ENCODE measurements at regions not wholly inside any gene's neighbourhood (a gene's known extent, or its start where the extent isn't known, plus 50 kb on each side); places are given as distances from the start of the nearest gene placed in this dataset.

GRCh38 chr1:105467549-105467948 is 1588.9 kb upstream of the PRMT6 start:
- TF ChIP-seq CTCF (IDR thresholded peaks at IDR 0.05; ENCODE audit: low read depth, low read length) (no peak), EZH2phosphoT487 (IDR thresholded peaks at IDR 0.05; ENCODE audit: low read depth) (no peak)

Data from OCI-LY3 (cell line).